Thyroid gland (tissue), 4 donors: ENCODE measurements at regions not wholly inside any gene's neighbourhood (a gene's known extent, or its start where the extent isn't known, plus 50 kb on each side); places are given as distances from the start of the nearest gene placed in this dataset.

ENCODE experiments used
- DNase-seq, 2 donors: peaks; one replicate each; pipeline ENCODE4 v3.0.0-alpha.2; 2019
- H3K27ac ChIP-seq, 3 donors: fragments of 200-600 bp; sonication (generic); 1 replicate in 2 of 3; 2 replicates in 1 of 3; pipeline ENCODE4 v1.5.1; 2016 to 2019; ENCODE audit warnings: mild to moderate bottlenecking in 1 of 3, moderate library complexity in 1 of 3
- H3K27me3 ChIP-seq: fragments of 200-600 bp; sonication (generic); one replicate; pipeline ENCODE4 v1.5.1; 2019
- H3K36me3 ChIP-seq, 2 donors: fragments of 200-600 bp; sonication (generic); one replicate each; pipeline ENCODE4 v1.5.1; 2016 to 2019
- H3K4me1 ChIP-seq, 2 donors: fragments of 200-600 bp; sonication (generic); one replicate each; pipeline ENCODE4 v1.5.1; 2017 to 2019
- H3K4me3 ChIP-seq, 3 donors: fragments of 200-600 bp; sonication (generic); replicated peaks in 1 of 3; 1 replicate in 2 of 3; 2 replicates in 1 of 3; pipeline ENCODE4 v1.5.1; 2016; ENCODE audit warnings: mild to moderate bottlenecking in 1 of 3
- H3K9me3 ChIP-seq: fragments of 200-600 bp; sonication (generic); one replicate; pipeline ENCODE4 v1.5.1; 2017
- CTCF ChIP-seq, 6 experiments: fragments of 200-600 bp in 3 of 6; fragments of 450-650 bp in 3 of 6; sonication (generic) in 3 of 6; IDR thresholded peaks; one replicate each; pipeline ENCODE4 v1.5.1; 2016 to 2019; ENCODE audit warnings: antibody characterized with exemption in 6 of 6, mild to moderate bottlenecking in 2 of 6, inconsistent platforms in 1 of 6, moderate library complexity in 1 of 6
- POLR2A ChIP-seq, 2 donors: fragments of 450-650 bp; IDR thresholded peaks; one replicate each; pipeline ENCODE4 v1.6.1; 2017; ENCODE audit warnings: antibody characterized with exemption in 2 of 2, mild to moderate bottlenecking in 2 of 2, moderate library complexity in 1 of 2
- WGBS, 2 donors: methylation state at CpG; one replicate each; pipeline ENCODE4 v1.1.5; 2017; 5-methylcytosine and 5-hydroxymethylcytosine counted together
- intact Hi-C: fragments of 100-400 bp; cut with DNase I; formaldehyde crosslinking; loops from one replicate; pipeline ENCODE4 v1.15.1; 2023

DNA sequence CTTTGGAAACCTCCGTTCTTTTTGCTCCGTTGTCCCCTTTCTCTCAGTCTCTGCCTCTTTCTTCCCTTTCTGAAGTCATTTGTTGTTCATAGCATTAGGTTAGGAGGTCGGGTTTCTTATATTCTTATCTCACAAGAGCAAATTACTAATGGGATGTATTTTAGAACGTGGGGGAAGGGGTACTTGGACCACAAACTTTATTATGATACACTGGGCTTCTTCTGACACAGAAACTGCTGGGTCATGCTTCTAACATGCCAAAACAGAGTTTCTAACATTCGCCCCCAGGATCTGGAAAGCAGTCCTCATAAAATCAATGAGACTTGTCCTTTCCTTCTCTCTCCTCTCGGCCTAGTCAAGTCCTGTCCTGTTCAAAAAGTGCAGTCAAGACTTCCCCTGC lies 334.4 kb downstream of the GADD45G start:
- intact Hi-C loops, result no loop called here
- no peaks in the 10 kb centered on the region for H3K27me3 ChIP-seq
- no peaks in the 10 kb centered on the region for H3K36me3 ChIP-seq
- H3K27ac ChIP-seq, result no peak overlapping the region
- 73 to 74% methylated on average over 6 of the region's 6 CpGs for WGBS, 2 donors
- DNase-seq, result no peak
- peaks cover 14 to 35% of the 10 kb centered on the region in 2 donors for H3K4me1 ChIP-seq
- no peak overlapping the region for H3K4me3 ChIP-seq
- H3K9me3 ChIP-seq, result no peaks in the 10 kb centered on the region
- TF ChIP-seq CTCF (IDR thresholded peaks at IDR 0.05), result no peak

DNA sequence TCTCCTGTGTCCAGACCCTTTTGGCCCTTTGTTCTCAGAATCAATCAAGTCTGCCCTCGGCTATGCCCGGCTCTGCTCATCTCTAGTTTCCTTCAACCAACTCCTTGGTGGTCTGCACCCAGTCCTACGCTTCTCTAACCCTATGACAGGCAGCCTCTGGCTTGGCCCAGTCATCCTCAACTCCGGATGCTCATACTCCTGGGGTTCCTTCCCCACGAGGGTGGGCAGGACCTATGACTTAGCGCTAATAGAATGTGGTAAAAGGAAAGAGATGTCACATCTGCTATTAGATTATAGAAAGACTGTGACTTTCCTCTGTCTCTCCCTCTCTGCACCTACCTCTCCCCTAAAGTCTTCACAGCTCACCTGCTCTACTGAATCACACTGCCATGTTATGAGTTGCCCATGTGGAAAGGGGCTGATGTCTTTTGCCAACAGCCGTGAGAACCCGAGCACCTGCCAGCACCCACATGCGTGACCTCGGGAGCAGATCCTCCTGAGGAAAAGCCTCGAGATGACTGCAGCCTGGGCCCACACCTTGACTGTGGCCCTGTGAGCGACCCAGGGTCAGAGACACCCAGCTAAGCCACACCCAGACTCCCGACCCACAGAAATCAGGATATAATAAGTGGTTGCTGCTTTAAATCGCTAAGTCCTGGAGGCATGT lies 334.9 kb downstream of the GADD45G start:
- Histone ChIP-seq H3K4me3 (no peak overlapping the region), H3K27me3 (no peaks in the 10 kb centered on the region), H3K4me1 (peaks cover 8 to 29% of the 10 kb centered on the region in 2 donors), H3K27ac (no peak overlapping the region), H3K36me3 (no peaks in the 10 kb centered on the region), H3K9me3 (no peaks in the 10 kb centered on the region)
- intact Hi-C loops, result no loop called here
- TF ChIP-seq POLR2A (IDR thresholded peaks at IDR 0.05) (no peak), CTCF (IDR thresholded peaks at IDR 0.05) (no peak)
- no peak for DNase-seq
- WGBS, 2 donors, result 90% methylated on average over 14 of the region's 14 CpGs

DNA sequence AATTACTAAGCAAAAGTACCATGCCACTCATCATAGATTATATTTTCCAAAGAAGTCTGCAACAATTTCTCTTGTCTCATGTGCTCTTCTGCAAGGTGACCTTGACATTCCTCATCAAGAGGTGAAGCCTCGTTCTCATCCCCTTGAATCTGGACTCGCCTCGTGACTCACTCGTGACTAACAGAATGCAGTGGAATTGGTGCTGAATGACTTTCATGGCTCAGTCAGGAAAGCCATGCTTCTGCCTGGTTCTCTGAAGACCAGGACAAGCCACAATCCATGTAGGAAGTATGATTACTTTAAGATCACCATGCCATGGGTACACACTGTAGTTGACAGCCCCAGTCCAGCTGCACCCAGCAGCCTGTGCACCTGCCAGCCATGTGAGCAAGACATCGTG lies 335.8 kb downstream of the GADD45G start:
- H3K9me3 ChIP-seq, result no peaks in the 10 kb centered on the region
- no peak for DNase-seq
- H3K27ac ChIP-seq, result no peak overlapping the region
- H3K4me3 ChIP-seq, result no peak overlapping the region
- no peaks in the 10 kb centered on the region for H3K27me3 ChIP-seq
- TF ChIP-seq CTCF (IDR thresholded peaks at IDR 0.05) (no peak), POLR2A (IDR thresholded peaks at IDR 0.05) (no peak)
- intact Hi-C loops, result no loop called here
- 79 to 82% methylated on average over 5 of the region's 5 CpGs for WGBS, 2 donors
- no peaks in the 10 kb centered on the region for H3K36me3 ChIP-seq
- H3K4me1 ChIP-seq, result peaks cover 3 to 20% of the 10 kb centered on the region in 2 donors

- 74 to 91% methylated on average over 2 of the region's 2 CpGs for WGBS, 2 donors
- no peaks in the 10 kb centered on the region for H3K27me3 ChIP-seq
- H3K27ac ChIP-seq, result no peak overlapping the region
- intact Hi-C loops, result no loop called here
- no peak for DNase-seq
- no peaks in the 10 kb centered on the region for H3K9me3 ChIP-seq
- no peak overlapping the region for H3K4me3 ChIP-seq
- no peaks in the 10 kb centered on the region for H3K36me3 ChIP-seq
- peaks cover 0 to 8% of the 10 kb centered on the region in 2 donors for H3K4me1 ChIP-seq
- no peak for TF ChIP-seq POLR2A (IDR thresholded peaks at IDR 0.05)
- no peak for TF ChIP-seq CTCF (IDR thresholded peaks at IDR 0.05)
These were observed 337.1 kb downstream of the GADD45G start for GRCh38 chr9:89941875-89942274.

DNA sequence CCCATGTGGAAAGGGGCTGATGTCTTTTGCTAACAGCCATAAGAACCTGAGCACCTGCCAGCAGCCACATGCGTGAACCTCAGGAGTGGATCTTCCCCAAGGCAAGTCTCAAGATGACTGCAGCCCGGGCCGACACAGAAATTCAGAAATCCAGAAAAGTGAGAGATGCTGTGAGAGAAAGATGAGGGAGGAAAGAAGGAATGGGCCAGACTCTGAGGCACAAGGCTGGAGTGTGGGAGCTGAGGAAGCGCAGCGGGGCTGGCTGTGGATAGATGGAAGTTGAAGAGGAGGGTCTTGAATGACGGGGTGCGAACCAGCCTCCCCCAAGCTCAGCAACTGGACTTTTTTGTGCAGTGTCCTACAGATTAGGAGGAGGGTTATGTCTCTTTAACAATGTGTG lies 337.8 kb downstream of the GADD45G start:
- intact Hi-C loops, result no loop called here

More for the DNA sequence above, 337.8 kb downstream of the GADD45G start:
- Histone ChIP-seq H3K36me3 (no peaks in the 10 kb centered on the region), H3K4me3 (no peak overlapping the region), H3K27me3 (no peaks in the 10 kb centered on the region), H3K4me1 (no peaks in the 10 kb centered on the region), H3K9me3 (no peaks in the 10 kb centered on the region), H3K27ac (no peak overlapping the region)
- TF ChIP-seq POLR2A (IDR thresholded peaks at IDR 0.05) (no peak), CTCF (IDR thresholded peaks at IDR 0.05) (no peak)
- no peak for DNase-seq
- WGBS, 2 donors, result 72 to 82% methylated on average over 7 of the region's 7 CpGs
